Upper lobe of left lung (tissue), 6 donors: ENCODE measurements at regions not wholly inside any gene's neighbourhood (a gene's known extent, or its start where the extent isn't known, plus 50 kb on each side); places are given as distances from the start of the nearest gene placed in this dataset.
"Not testable (repeated sequence)": the region's sequence is repeated elsewhere in the genome, so short reads cannot be mapped to it uniquely, and the experiment has no call there.

Source experiments
- ATAC-seq, 2 donors: fragments of 200-7000 bp; cut with Tn5 transposase; one replicate each; pipeline ENCODE4 v1.9.1; 2022; ENCODE audit warnings: mild to moderate bottlenecking in 2 of 2, moderate library complexity in 2 of 2; ENCODE audit not compliant: low FRiP score in 2 of 2
- DNase-seq, 2 donors: peaks; one replicate each; pipeline ENCODE4 v3.0.0-alpha.2; 2019 to 2020
- H3K27ac ChIP-seq, 4 donors: fragments of 200-600 bp; sonication (generic); one replicate each; pipeline ENCODE4 v1.5.1; 2016 to 2019
- H3K27me3 ChIP-seq, 4 donors: fragments of 200-600 bp; sonication (generic); one replicate each; pipeline ENCODE4 v1.5.1; 2017 to 2019
- H3K36me3 ChIP-seq, 4 donors: fragments of 200-600 bp; sonication (generic); one replicate each; pipeline ENCODE4 v1.5.1; 2016 to 2019
- H3K4me1 ChIP-seq, 4 donors: fragments of 200-600 bp; sonication (generic); one replicate each; pipeline ENCODE4 v1.5.1; 2018 to 2019
- H3K4me3 ChIP-seq, 4 donors: fragments of 200-600 bp; sonication (generic); one replicate each; pipeline ENCODE4 v1.5.1; 2017 to 2019; ENCODE audit warnings: mild to moderate bottlenecking in 2 of 4, moderate library complexity in 1 of 4
- H3K9me3 ChIP-seq, 4 donors: fragments of 200-600 bp; sonication (generic); one replicate each; pipeline ENCODE4 v1.5.1; 2018 to 2019
- CTCF ChIP-seq, 6 experiments: fragments of 450-650 bp in 4 of 6; fragments of 200-600 bp in 2 of 6; sonication (generic) in 2 of 6; IDR thresholded peaks; one replicate each; pipeline ENCODE4 v1.5.1; 2016 to 2019; ENCODE audit warnings: antibody characterized with exemption in 6 of 6
- WGBS, 2 donors: methylation state at CpG; one replicate each; pipeline ENCODE4 v1.1.5; 2017 to 2018; 5-methylcytosine and 5-hydroxymethylcytosine counted together
- donor health status: DM: no; HTN: no; CAD: no; lungs with moderate emphysema.
- donor health status: DM: no; HTN: yes; CAD: no; lungs with severe emphysema.

- not testable (repeated sequence) for H3K4me3 ChIP-seq, H3K27ac ChIP-seq, H3K4me1 ChIP-seq, H3K27me3 ChIP-seq, H3K36me3 ChIP-seq, ATAC-seq, H3K9me3 ChIP-seq
- 69 to 84% methylated on average over 2 to 4 of the region's 4 CpGs for WGBS, 2 donors
- peak in 1 of 2 donors; percentile 58 for DNase-seq
These were observed 129.1 kb downstream of the CCT8L2 start for GRCh38 chr22:16463472-16463871.

- H3K9me3 ChIP-seq, H3K27ac ChIP-seq, ATAC-seq, H3K4me1 ChIP-seq, H3K27me3 ChIP-seq, H3K36me3 ChIP-seq, H3K4me3 ChIP-seq: not testable (repeated sequence)
- 54 to 80% methylated on average over 1 to 7 of the region's 7 CpGs for WGBS, 2 donors
- DNase-seq: peak in 1 of 2 donors; percentile 21
These were observed 145.2 kb downstream of the CCT8L2 start for GRCh38 chr22:16447451-16447850.

GRCh38 chr22:16446755-16447440 lies 145.7 kb downstream of the CCT8L2 start:
- not testable (repeated sequence) for DNase-seq, H3K9me3 ChIP-seq

GRCh38 chr22:16441014-16441413 lies 151.6 kb downstream of the CCT8L2 start:
- H3K36me3 ChIP-seq, H3K27me3 ChIP-seq, H3K9me3 ChIP-seq, H3K4me1 ChIP-seq, DNase-seq, H3K27ac ChIP-seq, H3K4me3 ChIP-seq, ATAC-seq: not testable (repeated sequence)
- 0 to 11% methylated on average over 1 of the region's 1 CpG for WGBS, 2 donors
- peak in 4 of 6 experiments; percentile 18 to 34 (median 26) for TF ChIP-seq CTCF (IDR thresholded peaks at IDR 0.05)

More at GRCh38 chr22:16446755-16447440, 145.7 kb downstream of the CCT8L2 start:
- not testable (repeated sequence) for H3K36me3 ChIP-seq, ATAC-seq, H3K27ac ChIP-seq, H3K4me3 ChIP-seq, H3K27me3 ChIP-seq, H3K4me1 ChIP-seq
- WGBS, 2 donors: 66 to 77% methylated on average over 4 to 6 of the region's 6 CpGs

GRCh38 chr22:16423476-16423875 lies 169.1 kb downstream of the CCT8L2 start:
- H3K4me1 ChIP-seq, H3K27me3 ChIP-seq, H3K9me3 ChIP-seq, H3K27ac ChIP-seq, H3K4me3 ChIP-seq, H3K36me3 ChIP-seq, ATAC-seq: not testable (repeated sequence)
- peak in 1 of 2 donors; percentile 63 for DNase-seq
- WGBS, 2 donors: 82 to 83% methylated on average over 21 of the region's 21 CpGs

GRCh38 chr22:16417498-16417897 lies 175.1 kb downstream of the CCT8L2 start:
- H3K4me1 ChIP-seq, ATAC-seq, H3K36me3 ChIP-seq, H3K9me3 ChIP-seq, H3K4me3 ChIP-seq, H3K27me3 ChIP-seq, DNase-seq, H3K27ac ChIP-seq: not testable (repeated sequence)
- WGBS, 2 donors: 54 to 55% methylated on average over 3 of the region's 3 CpGs

GRCh38 chr22:16404639-16405038 lies 188.0 kb downstream of the CCT8L2 start:
- H3K27me3 ChIP-seq, H3K4me3 ChIP-seq, H3K27ac ChIP-seq, H3K4me1 ChIP-seq, ATAC-seq, DNase-seq, H3K9me3 ChIP-seq, H3K36me3 ChIP-seq: not testable (repeated sequence)
- WGBS, 2 donors: 78 to 84% methylated on average over 7 of the region's 7 CpGs

GRCh38 chr22:16403661-16404060 lies 188.9 kb downstream of the CCT8L2 start:
- H3K4me1 ChIP-seq, H3K27ac ChIP-seq, H3K27me3 ChIP-seq, H3K9me3 ChIP-seq, H3K36me3 ChIP-seq, H3K4me3 ChIP-seq, ATAC-seq: not testable (repeated sequence)
- WGBS, 2 donors: 72 to 82% methylated on average over 17 to 20 of the region's 20 CpGs
- DNase-seq: peak in 1 of 2 donors; percentile 57

GRCh38 chr22:16402874-16403399 lies 189.7 kb downstream of the CCT8L2 start:
- H3K9me3 ChIP-seq, H3K4me3 ChIP-seq, H3K4me1 ChIP-seq, H3K36me3 ChIP-seq, H3K27me3 ChIP-seq, H3K27ac ChIP-seq, DNase-seq, ATAC-seq: not testable (repeated sequence)
- WGBS, 2 donors: 48 to 52% methylated on average over 6 of the region's 6 CpGs

- not testable (repeated sequence) for DNase-seq, H3K9me3 ChIP-seq, ATAC-seq, H3K36me3 ChIP-seq, H3K4me1 ChIP-seq, H3K27ac ChIP-seq, H3K27me3 ChIP-seq, H3K4me3 ChIP-seq
- 76 to 77% methylated on average over 2 of the region's 2 CpGs for WGBS, 2 donors
These were observed 199.1 kb downstream of the CCT8L2 start for GRCh38 chr22:16393476-16393875.

GRCh38 chr22:16391417-16391930 lies 201.1 kb downstream of the CCT8L2 start:
- not testable (repeated sequence) for ATAC-seq, H3K36me3 ChIP-seq, H3K4me1 ChIP-seq, H3K4me3 ChIP-seq, H3K27me3 ChIP-seq, H3K27ac ChIP-seq, H3K9me3 ChIP-seq
- DNase-seq: peak in 1 of 2 donors; percentile 69
- 69 to 78% methylated on average over 9 to 20 of the region's 20 CpGs for WGBS, 2 donors

GRCh38 chr22:16390541-16391217 lies 201.9 kb downstream of the CCT8L2 start:
- WGBS, 2 donors: 84 to 85% methylated on average over 4 to 5 of the region's 31 CpGs
- not testable (repeated sequence) for H3K4me1 ChIP-seq, ATAC-seq, H3K27ac ChIP-seq, H3K4me3 ChIP-seq, H3K27me3 ChIP-seq, H3K9me3 ChIP-seq, H3K36me3 ChIP-seq
- peak in 1 of 2 donors; percentile 52 for DNase-seq
